HCT116 (cell line): ENCODE measurements at regions not wholly inside any gene's neighbourhood (a gene's known extent, or its start where the extent isn't known, plus 50 kb on each side); places are given as distances from the start of the nearest gene placed in this dataset.

ENCODE experiments used
- ATAC-seq: fragments of 200-7000 bp; cut with Tn5 transposase; 2 replicates; pipeline ENCODE4 v1.9.1; 2020; ENCODE audit warnings: mild to moderate bottlenecking, moderate library complexity
- BruUV-seq: library from RNA; stranded (reverse); fragments of 400-500 nt; replicated peaks from 2 replicates; lab custom pipeline; 2021; lab: Mats Ljungman, UMichigan
- CTCF ChIA-PET: fragments of 300-600 bp; sonication (Branson Sonifier 250); formaldehyde crosslinking; loops from one replicate; lab custom pipeline; 2021; ENCODE audit warnings: antibody characterized with exemption; lab: Charles Lee
- POLR2A ChIA-PET: fragments of 300-600, 350-600 bp; sonication (Branson Sonifier 250); formaldehyde crosslinking; loops from one replicate; lab custom pipeline; 2021; ENCODE audit warnings: antibody characterized with exemption; lab: Charles Lee
- RAD21 ChIA-PET, 2 experiments: fragments of 300-600 bp; sonication (Branson Sonifier 250); formaldehyde crosslinking; loops; one replicate each; lab custom pipeline; 2023; ENCODE audit warnings: low total read pairs in 2 of 2; ENCODE audit not compliant: uncharacterized antibody in 2 of 2, unreplicated experiment in 2 of 2, low non-redundant PET in 1 of 2; lab: Charles Lee
- DNase-seq: peaks from one replicate; pipeline ENCODE4 v3.0.0-alpha.2; 2010; ENCODE audit warnings: low read depth, low spot score
- H2AFZ ChIP-seq: fragments of 200-600 bp; shearing (Covaris generic), sonication (generic); 2 replicates; pipeline ENCODE4 v1.6.1; 2017; ENCODE audit warnings: low read depth, mixed run types, mixed read lengths, antibody characterized with exemption, low read length; ENCODE audit not compliant: poor library complexity, severe bottlenecking
- H3K27ac ChIP-seq: 2 replicates; pipeline ENCODE4 v1.5.1; 2012; ENCODE audit warnings: low read depth, low read length
- H3K27me3 ChIP-seq: fragments of 200-600 bp; sonication (generic); 2 replicates; pipeline ENCODE4 v1.6.1; 2016; ENCODE audit warnings: mixed run types, low read length, mixed read lengths; ENCODE audit not compliant: insufficient read depth
- H3K36me3 ChIP-seq, 2 experiments: fragments of 200-500 bp in 1 of 2; fragments of 200-600 bp in 1 of 2; sonication (Bioruptor generic) in 1 of 2; sonication (generic) in 1 of 2; 2 replicates each; pipeline versions ENCODE4 v1.5.1 to v1.6.1; 2014 to 2016; ENCODE audit warnings: low read length in 2 of 2, inconsistent platforms in 1 of 2, mixed read lengths in 1 of 2, mixed run types in 1 of 2; ENCODE audit not compliant: insufficient read depth in 2 of 2, control insufficient read depth in 1 of 2
- H3K4me1 ChIP-seq, 2 experiments: fragments of 200-600 bp in 1 of 2; sonication (generic) in 1 of 2; 2 replicates each; pipeline versions ENCODE4 v1.5.1 to v1.6.1; 2012 to 2017; ENCODE audit warnings: low read length in 2 of 2, inconsistent platforms in 1 of 2, mild to moderate bottlenecking in 1 of 2, mixed read lengths in 1 of 2, mixed run types in 1 of 2, moderate library complexity in 1 of 2; ENCODE audit not compliant: insufficient read depth in 2 of 2, control insufficient read depth in 1 of 2
- H3K4me2 ChIP-seq: fragments of 200-600 bp; sonication (generic); 2 replicates; pipeline ENCODE4 v1.6.1; 2017; ENCODE audit warnings: mixed run types, low read length, mixed read lengths
- H3K4me3 ChIP-seq, 2 experiments: fragments of 200-600 bp in 1 of 2; sonication (generic) in 1 of 2; replicated peaks in 1 of 2; 2 replicates each; pipeline ENCODE4 v1.5.1; 2011 to 2016; ENCODE audit warnings: low read length in 2 of 2, control low read depth in 1 of 2, low read depth in 1 of 2, mild to moderate bottlenecking in 1 of 2, mixed read lengths in 1 of 2, mixed run types in 1 of 2
- H3K79me2 ChIP-seq: fragments of 200-600 bp; sonication (generic); 2 replicates; pipeline ENCODE4 v1.6.1; 2017; ENCODE audit warnings: mild to moderate bottlenecking, mixed run types, low read length, moderate library complexity, mixed read lengths; ENCODE audit not compliant: insufficient read depth
- H3K9ac ChIP-seq: fragments of 200-600 bp; sonication (generic); 2 replicates; pipeline ENCODE4 v1.6.1; 2016; ENCODE audit warnings: low read length, mixed read lengths
- H3K9me2 ChIP-seq: fragments of 200-600 bp; sonication (generic), shearing (Covaris generic); 2 replicates; pipeline ENCODE4 v1.6.1; 2017; ENCODE audit warnings: mixed run types, mild to moderate bottlenecking, moderate library complexity; ENCODE audit not compliant: insufficient read depth
- H3K9me3 ChIP-seq, 2 experiments: fragments of 200-500 bp in 1 of 2; fragments of 200-600 bp in 1 of 2; sonication (Bioruptor generic) in 1 of 2; sonication (generic) in 1 of 2; 2 replicates each; pipeline ENCODE4 v1.6.1; 2014 to 2017; ENCODE audit warnings: low read length in 2 of 2, mixed read lengths in 2 of 2, inconsistent platforms in 1 of 2, low read depth in 1 of 2, mild to moderate bottlenecking in 1 of 2, mixed run types in 1 of 2, moderate library complexity in 1 of 2; ENCODE audit not compliant: control insufficient read depth in 1 of 2, insufficient read depth in 1 of 2
- H4K20me1 ChIP-seq: fragments of 200-600 bp; sonication (generic), shearing (Covaris generic); 2 replicates; pipeline ENCODE4 v1.6.1; 2017; ENCODE audit warnings: mixed run types, mild to moderate bottlenecking, moderate library complexity; ENCODE audit not compliant: insufficient read depth
- CBX3 ChIP-seq: IDR thresholded peaks from 2 replicates; pipeline ENCODE4 v1.6.1; 2012; ENCODE audit warnings: low read depth
- EZH2 ChIP-seq: fragments of 200-600 bp; sonication (generic); IDR thresholded peaks from 2 replicates; pipeline ENCODE4 v1.6.1; 2017; ENCODE audit warnings: antibody characterized with exemption, mixed run types
- FOSL1 ChIP-seq: IDR thresholded peaks from 2 replicates; pipeline ENCODE4 v1.6.1; 2012; ENCODE audit warnings: low read depth
- JUND ChIP-seq: IDR thresholded peaks from 2 replicates; pipeline ENCODE4 v1.6.1; 2012
- RAD21 ChIP-seq: IDR thresholded peaks from 2 replicates; pipeline ENCODE4 v1.6.1; 2012; ENCODE audit warnings: low read depth, mild to moderate bottlenecking
- SIN3A ChIP-seq: IDR thresholded peaks from 2 replicates; pipeline ENCODE4 v1.6.1; 2012; ENCODE audit warnings: low read depth
- TCF7L2 ChIP-seq: IDR thresholded peaks from 2 replicates; pipeline ENCODE4 v1.7.0; 2011; ENCODE audit warnings: borderline replicate concordance, inconsistent platforms; ENCODE audit not compliant: insufficient read depth, insufficient read length; ENCODE audit errors: extremely low read depth
- ZBTB33 ChIP-seq: IDR thresholded peaks from 2 replicates; pipeline ENCODE4 v1.6.1; 2011; ENCODE audit warnings: mild to moderate bottlenecking, low read length, moderate library complexity; ENCODE audit not compliant: insufficient replicate concordance; ENCODE audit errors: extremely low read depth
- intact Hi-C: fragments of 100-400 bp; cut with micrococcal nuclease; formaldehyde crosslinking; loops from 2 replicates; pipeline ENCODE4 v1.10.0; 2022
- TF ChIP-seq, protein P1 (sequence below): IDR thresholded peaks from 2 replicates; pipeline ENCODE4 v1.6.1; 2012
- TF ChIP-seq, protein P2 (sequence below): IDR thresholded peaks from 2 replicates; pipeline ENCODE4 v1.6.1; 2012

DNA sequence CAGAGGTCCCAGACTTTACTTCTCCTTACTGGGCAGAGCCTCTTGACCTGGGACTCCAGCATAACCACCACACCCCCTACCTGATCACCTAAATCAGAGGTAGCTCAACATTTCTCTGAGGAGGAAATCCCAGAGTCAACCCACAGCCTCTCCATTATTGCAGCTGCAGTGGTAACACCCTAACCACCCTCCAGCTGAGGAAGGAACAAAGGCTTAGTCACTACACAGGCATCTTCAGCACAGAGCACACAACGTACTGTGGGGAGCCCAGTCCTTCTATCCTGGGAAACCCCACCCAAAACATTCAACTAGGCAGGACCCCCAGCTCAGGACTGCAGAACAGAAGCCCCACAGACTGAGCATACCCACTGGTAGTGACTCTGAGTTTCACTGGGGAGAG lies 824.7 kb upstream of the SLITRK5 start:
- TF ChIP-seq ZBTB33 = no peak
- no peak for TF ChIP-seq EZH2
- TF ChIP-seq SIN3A = no peak
- no TSS peak for BruUV-seq
- no peaks in the 10 kb centered on the region; a peak in 1 of 4 replicates for H3K9me3 ChIP-seq
- no peaks in the 10 kb centered on the region for H3K27me3 ChIP-seq
- no peaks in the 10 kb centered on the region for H3K9me2 ChIP-seq
- CTCF ChIA-PET = interaction anchor here (1.6 kb wide), 1 partner anchor 876 kb away, joined by 3 read pairs; no protein-coding TSS in a partner anchor
- no peak overlapping the region for H3K4me3 ChIP-seq
- intact Hi-C loops = no loop called here
- H3K9ac ChIP-seq = no peak overlapping the region
- H3K4me2 ChIP-seq = no peak overlapping the region
- ATAC-seq (no peak), DNase-seq (no peak)
- H2AFZ ChIP-seq = no peak overlapping the region
- no peaks in the 10 kb centered on the region for H3K4me1 ChIP-seq
- H3K79me2 ChIP-seq = no peaks in the 10 kb centered on the region
- RAD21 ChIA-PET = no interaction called here
- no peak overlapping the region for H3K27ac ChIP-seq
- POLR2A ChIA-PET = no interaction called here
- no peaks in the 10 kb centered on the region for H4K20me1 ChIP-seq
- H3K36me3 ChIP-seq = no peaks in the 10 kb centered on the region

GRCh38 chr13:86848716-86849115 lies 822.5 kb upstream of the SLITRK5 start:
- H3K79me2 ChIP-seq = no peaks in the 10 kb centered on the region
- no peak for ATAC-seq
- no peak overlapping the region for H2AFZ ChIP-seq
- no peaks in the 10 kb centered on the region for H4K20me1 ChIP-seq
- no peaks in the 10 kb centered on the region; a peak in 1 of 4 replicates for H3K9me3 ChIP-seq
- intact Hi-C loops = no loop called here
- H3K4me2 ChIP-seq = no peak overlapping the region
- no peak overlapping the region for H3K4me3 ChIP-seq
- H3K9me2 ChIP-seq = no peaks in the 10 kb centered on the region
- TF ChIP-seq, protein P1, sequence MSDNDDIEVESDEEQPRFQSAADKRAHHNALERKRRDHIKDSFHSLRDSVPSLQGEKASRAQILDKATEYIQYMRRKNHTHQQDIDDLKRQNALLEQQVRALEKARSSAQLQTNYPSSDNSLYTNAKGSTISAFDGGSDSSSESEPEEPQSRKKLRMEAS = no peak
- TF ChIP-seq CBX3 (no peak), JUND (no peak), TCF7L2 (no peak), FOSL1 (no peak), RAD21 (no peak)
- TF ChIP-seq, protein P2, sequence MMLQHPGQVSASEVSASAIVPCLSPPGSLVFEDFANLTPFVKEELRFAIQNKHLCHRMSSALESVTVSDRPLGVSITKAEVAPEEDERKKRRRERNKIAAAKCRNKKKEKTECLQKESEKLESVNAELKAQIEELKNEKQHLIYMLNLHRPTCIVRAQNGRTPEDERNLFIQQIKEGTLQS = no peak
- H3K9ac ChIP-seq = no peak overlapping the region
- DNase-seq = no peak
- no peak overlapping the region for H3K27ac ChIP-seq
- BruUV-seq = no TSS peak
- H3K4me1 ChIP-seq = no peaks in the 10 kb centered on the region
- H3K36me3 ChIP-seq = no peaks in the 10 kb centered on the region
- no peaks in the 10 kb centered on the region for H3K27me3 ChIP-seq
- ChIA-PET RAD21 (no interaction called here), CTCF (no interaction called here), POLR2A (no interaction called here)
